ENCODE measurements at regions not wholly inside any gene's neighbourhood (a gene's known extent, or its start where the extent isn't known, plus 50 kb on each side); places are given as distances from the start of the nearest gene placed in this dataset.
"Not testable (repeated sequence)": the region's sequence is repeated elsewhere in the genome, so short reads cannot be mapped to it uniquely, and the experiment has no call there.

GRCh38 chr6:90675107-90675506, 88.2 kb upstream of the MAP3K7 start:
- TF ChIP-seq CTCF (conservative IDR thresholded peaks at IDR 0.05; ENCODE audit: low read depth, low read length); EZH2 (IDR thresholded peaks at IDR 0.05; ENCODE audit: borderline replicate concordance, low read depth, low read length, poor library complexity, severe bottlenecking): not testable (repeated sequence)

All from A673 (cell line).